HCT116 (cell line): ENCODE measurements at regions not wholly inside any gene's neighbourhood (a gene's known extent, or its start where the extent isn't known, plus 50 kb on each side); places are given as distances from the start of the nearest gene placed in this dataset.

Source experiments
- EZH2 ChIP-seq: fragments of 200-600 bp; sonication (generic); IDR thresholded peaks from 2 replicates; pipeline ENCODE4 v1.6.1; 2017; ENCODE audit warnings: antibody characterized with exemption, mixed run types
- JUND ChIP-seq: IDR thresholded peaks from 2 replicates; pipeline ENCODE4 v1.6.1; 2012
- POLR2A ChIP-seq: IDR thresholded peaks from 2 replicates; pipeline ENCODE4 v1.7.0; 2011; ENCODE audit warnings: borderline replicate concordance; ENCODE audit not compliant: insufficient read depth, insufficient read length; ENCODE audit errors: extremely low read depth
- TF ChIP-seq, protein P1 (sequence below): IDR thresholded peaks from 2 replicates; pipeline ENCODE4 v1.6.1; 2012
- TF ChIP-seq, protein P2 (sequence below), 3 experiments: fragments of 200-600 bp in 1 of 3; sonication (generic) in 1 of 3; IDR thresholded peaks in 2 of 3; conservative IDR thresholded peaks in 1 of 3; 2 replicates each; pipeline ENCODE4 v1.5.1; 2012 to 2017; ENCODE audit warnings: low read depth in 2 of 3, low read length in 2 of 3, antibody characterized with exemption in 1 of 3, borderline replicate concordance in 1 of 3, control low read depth in 1 of 3, mild to moderate bottlenecking in 1 of 3, mixed read lengths in 1 of 3, mixed run types in 1 of 3, moderate library complexity in 1 of 3; ENCODE audit not compliant: insufficient read depth in 1 of 3
- TF ChIP-seq, protein P3 (sequence below): IDR thresholded peaks from 2 replicates; pipeline ENCODE4 v1.6.1; 2012

DNA sequence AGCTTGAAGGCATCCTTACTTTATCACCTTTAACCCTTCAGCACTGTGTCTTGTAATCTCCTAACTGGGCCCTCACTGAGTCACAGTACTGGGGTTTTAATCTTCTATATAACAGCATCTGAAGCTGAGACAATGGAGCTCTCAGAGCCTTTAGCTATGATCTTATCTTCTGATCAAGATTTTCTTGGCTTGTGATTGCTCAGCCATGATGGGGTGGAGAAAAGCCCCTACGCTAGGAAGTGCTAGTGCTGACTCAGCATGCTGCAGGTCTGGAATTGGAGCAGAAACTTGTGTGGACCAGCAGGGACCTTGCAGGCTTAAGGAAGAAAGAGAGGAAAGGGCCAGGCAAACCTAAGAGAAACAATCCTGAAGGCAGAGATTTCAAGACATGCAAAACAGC lies 71.7 kb upstream of the EED start:
- TF ChIP-seq JUND = no peak
- TF ChIP-seq, protein P1, sequence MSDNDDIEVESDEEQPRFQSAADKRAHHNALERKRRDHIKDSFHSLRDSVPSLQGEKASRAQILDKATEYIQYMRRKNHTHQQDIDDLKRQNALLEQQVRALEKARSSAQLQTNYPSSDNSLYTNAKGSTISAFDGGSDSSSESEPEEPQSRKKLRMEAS = no peak
- TF ChIP-seq EZH2 = no peak
- TF ChIP-seq, protein P2, sequence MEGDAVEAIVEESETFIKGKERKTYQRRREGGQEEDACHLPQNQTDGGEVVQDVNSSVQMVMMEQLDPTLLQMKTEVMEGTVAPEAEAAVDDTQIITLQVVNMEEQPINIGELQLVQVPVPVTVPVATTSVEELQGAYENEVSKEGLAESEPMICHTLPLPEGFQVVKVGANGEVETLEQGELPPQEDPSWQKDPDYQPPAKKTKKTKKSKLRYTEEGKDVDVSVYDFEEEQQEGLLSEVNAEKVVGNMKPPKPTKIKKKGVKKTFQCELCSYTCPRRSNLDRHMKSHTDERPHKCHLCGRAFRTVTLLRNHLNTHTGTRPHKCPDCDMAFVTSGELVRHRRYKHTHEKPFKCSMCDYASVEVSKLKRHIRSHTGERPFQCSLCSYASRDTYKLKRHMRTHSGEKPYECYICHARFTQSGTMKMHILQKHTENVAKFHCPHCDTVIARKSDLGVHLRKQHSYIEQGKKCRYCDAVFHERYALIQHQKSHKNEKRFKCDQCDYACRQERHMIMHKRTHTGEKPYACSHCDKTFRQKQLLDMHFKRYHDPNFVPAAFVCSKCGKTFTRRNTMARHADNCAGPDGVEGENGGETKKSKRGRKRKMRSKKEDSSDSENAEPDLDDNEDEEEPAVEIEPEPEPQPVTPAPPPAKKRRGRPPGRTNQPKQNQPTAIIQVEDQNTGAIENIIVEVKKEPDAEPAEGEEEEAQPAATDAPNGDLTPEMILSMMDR (IDR thresholded peaks at IDR 0.05 in 2 of 3, conservative IDR thresholded peaks at IDR 0.05 in 1 of 3; ENCODE audit: borderline replicate concordance in 1 of 3, insufficient read depth in 1 of 3, low read depth in 2 of 3, low read length in 2 of 3) = no peak
- TF ChIP-seq, protein P3, sequence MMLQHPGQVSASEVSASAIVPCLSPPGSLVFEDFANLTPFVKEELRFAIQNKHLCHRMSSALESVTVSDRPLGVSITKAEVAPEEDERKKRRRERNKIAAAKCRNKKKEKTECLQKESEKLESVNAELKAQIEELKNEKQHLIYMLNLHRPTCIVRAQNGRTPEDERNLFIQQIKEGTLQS = no peak
- TF ChIP-seq POLR2A = no peak
